H9 (cell line): ENCODE measurements at regions not wholly inside any gene's neighbourhood (a gene's known extent, or its start where the extent isn't known, plus 50 kb on each side); places are given as distances from the start of the nearest gene placed in this dataset.

Source experiments
- DNase-seq: peaks from one replicate; pipeline ENCODE4 v3.0.0-alpha.2; 2017
- H2AFZ ChIP-seq: one replicate; pipeline ENCODE4 v1.6.1; 2013; ENCODE audit warnings: mild to moderate bottlenecking, low read length, control low read depth, moderate library complexity
- H2AK5ac ChIP-seq: 2 replicates; pipeline ENCODE4 v1.6.1; 2013; ENCODE audit warnings: low read length, control low read depth, mixed read lengths; ENCODE audit not compliant: insufficient read length
- H2BK120ac ChIP-seq: one replicate; pipeline ENCODE4 v1.6.1; 2013; ENCODE audit warnings: low read depth, mild to moderate bottlenecking, low read length, control low read depth, inconsistent platforms; ENCODE audit not compliant: poor library complexity, severe bottlenecking
- H2BK12ac ChIP-seq: 2 replicates; pipeline ENCODE4 v1.6.1; 2013; ENCODE audit warnings: low read length, control low read depth, mixed read lengths, low read depth; ENCODE audit not compliant: insufficient read length
- H2BK15ac ChIP-seq: 2 replicates; pipeline ENCODE4 v1.6.1; 2013; ENCODE audit warnings: low read depth, low read length, control low read depth
- H2BK20ac ChIP-seq: one replicate; pipeline ENCODE4 v1.6.1; 2013; ENCODE audit warnings: low read depth, mild to moderate bottlenecking, low read length, control low read depth, inconsistent platforms; ENCODE audit not compliant: poor library complexity, severe bottlenecking
- H2BK5ac ChIP-seq: 2 replicates; pipeline ENCODE4 v1.6.1; 2013; ENCODE audit warnings: low read length, control low read depth, mixed read lengths; ENCODE audit not compliant: insufficient read length
- H3K14ac ChIP-seq: 2 replicates; pipeline ENCODE4 v1.6.1; 2013; ENCODE audit warnings: low read length, control low read depth; ENCODE audit not compliant: insufficient read depth
- H3K18ac ChIP-seq: 2 replicates; pipeline ENCODE4 v1.6.1; 2013; ENCODE audit warnings: low read depth, mild to moderate bottlenecking, mixed read lengths, low read length, control low read depth; ENCODE audit not compliant: insufficient read length
- H3K23ac ChIP-seq: 2 replicates; pipeline ENCODE4 v1.6.1; 2013; ENCODE audit warnings: low read length, control low read depth, mixed read lengths, low read depth; ENCODE audit not compliant: insufficient read length
- H3K23me2 ChIP-seq: 2 replicates; pipeline ENCODE4 v1.6.1; 2013; ENCODE audit warnings: low read depth, mild to moderate bottlenecking, mixed read lengths, low read length, control low read depth; ENCODE audit not compliant: insufficient read length, poor library complexity, severe bottlenecking
- H3K27ac ChIP-seq: 2 replicates; pipeline ENCODE4 v1.5.1; 2013; ENCODE audit warnings: low read length, control low read depth, mixed read lengths, low read depth; ENCODE audit not compliant: insufficient read length
- H3K27me3 ChIP-seq: 2 replicates; pipeline ENCODE4 v1.6.1; 2013; ENCODE audit warnings: low read length, control low read depth, inconsistent platforms; ENCODE audit not compliant: insufficient read depth
- H3K4ac ChIP-seq: 2 replicates; pipeline ENCODE4 v1.6.1; 2013; ENCODE audit warnings: low read depth, mild to moderate bottlenecking, control low read depth, inconsistent platforms, low read length, moderate library complexity
- H3K4me1 ChIP-seq: 2 replicates; pipeline ENCODE4 v1.6.1; 2013; ENCODE audit warnings: low read length, control low read depth, inconsistent platforms; ENCODE audit not compliant: insufficient read depth
- H3K4me2 ChIP-seq: 2 replicates; pipeline ENCODE4 v1.6.1; 2013; ENCODE audit warnings: low read length, control low read depth, mixed read lengths; ENCODE audit not compliant: insufficient read length, insufficient read depth
- H3K56ac ChIP-seq: 2 replicates; pipeline ENCODE4 v1.6.1; 2013; ENCODE audit warnings: low read depth, mild to moderate bottlenecking, mixed read lengths, low read length, control low read depth; ENCODE audit not compliant: insufficient read length
- H3K79me1 ChIP-seq: 2 replicates; pipeline ENCODE4 v1.6.1; 2013; ENCODE audit warnings: low read depth, mild to moderate bottlenecking, moderate library complexity, low read length, control low read depth, inconsistent platforms; ENCODE audit not compliant: insufficient read depth, poor library complexity, severe bottlenecking
- H3K79me2 ChIP-seq: 2 replicates; pipeline ENCODE4 v1.6.1; 2013; ENCODE audit warnings: low read length, control low read depth, inconsistent platforms; ENCODE audit not compliant: insufficient read depth
- H3K9ac ChIP-seq: 2 replicates; pipeline ENCODE4 v1.6.1; 2013; ENCODE audit warnings: low read length, control low read depth, mixed read lengths; ENCODE audit not compliant: insufficient read length; ENCODE audit errors: extremely low read depth
- H3K9me3 ChIP-seq: one replicate; pipeline ENCODE4 v1.6.1; 2013; ENCODE audit warnings: low read depth, low read length, inconsistent platforms; ENCODE audit not compliant: control insufficient read depth
- H3T11ph ChIP-seq: one replicate; pipeline ENCODE4 v1.6.1; 2013; ENCODE audit warnings: mild to moderate bottlenecking, low read length, control low read depth, inconsistent platforms
- H4K20me1 ChIP-seq: one replicate; pipeline ENCODE4 v1.6.1; 2013; ENCODE audit not compliant: control insufficient read depth, insufficient read length, insufficient read depth
- H4K5ac ChIP-seq: 2 replicates; pipeline ENCODE4 v1.6.1; 2013; ENCODE audit warnings: low read depth, mild to moderate bottlenecking, mixed read lengths, low read length, control low read depth; ENCODE audit not compliant: insufficient read length
- H4K8ac ChIP-seq: replicated peaks from 2 replicates; pipeline ENCODE4 v1.6.1; 2013; ENCODE audit warnings: low read length, control low read depth, mixed read lengths, low read depth; ENCODE audit not compliant: insufficient read length
- H4K91ac ChIP-seq: 2 replicates; pipeline ENCODE4 v1.6.1; 2013; ENCODE audit warnings: low read depth, mild to moderate bottlenecking, moderate library complexity, mixed read lengths, low read length, control low read depth; ENCODE audit not compliant: insufficient read length
- H3K27ac Mint-ChIP-seq, 3 experiments: 2 replicates in 2 of 3; 3 replicates in 1 of 3; pipeline ENCODE4 v1.8.0; 2020 to 2021; ENCODE audit warnings: mixed read lengths in 3 of 3, mild to moderate bottlenecking in 1 of 3, moderate library complexity in 1 of 3
- H3K27me3 Mint-ChIP-seq: 2 replicates; pipeline ENCODE4 v1.8.0; 2021; ENCODE audit warnings: low read depth, mild to moderate bottlenecking, moderate library complexity, mixed read lengths
- H3K36me3 Mint-ChIP-seq, 3 experiments: 2 replicates in 2 of 3; 3 replicates in 1 of 3; pipeline ENCODE4 v1.8.0; 2020 to 2021; ENCODE audit warnings: low read depth in 3 of 3, mixed read lengths in 3 of 3; ENCODE audit not compliant: insufficient read depth in 1 of 3
- H3K4me1 Mint-ChIP-seq, 2 experiments: 2 replicates each; pipeline ENCODE4 v1.8.0; 2020; ENCODE audit warnings: mixed read lengths in 2 of 2
- H3K4me3 Mint-ChIP-seq, 2 experiments: 2 replicates in 1 of 2; 3 replicates in 1 of 2; pipeline ENCODE4 v1.8.0; 2020 to 2021; ENCODE audit warnings: mild to moderate bottlenecking in 2 of 2, mixed read lengths in 2 of 2, moderate library complexity in 1 of 2
- H3K9me3 Mint-ChIP-seq, 2 experiments: 2 replicates in 1 of 2; 3 replicates in 1 of 2; pipeline ENCODE4 v1.8.0; 2020; ENCODE audit warnings: mild to moderate bottlenecking in 2 of 2, mixed read lengths in 2 of 2, moderate library complexity in 1 of 2
- WGBS: extraction: QIAGEN DNeasy Blood & Tissue Kit; methylation state at CpG from one replicate; pipeline ENCODE4 v1.1.7; 2013; ENCODE audit warnings: missing lambda C conversion rate, low lambda C conversion rate, mixed read lengths; ENCODE audit not compliant: insufficient read length; ENCODE audit errors: extremely low coverage; 5-methylcytosine and 5-hydroxymethylcytosine counted together
- TF ChIP-seq, protein P1 (sequence below): fragments of 200-600 bp; sonication (generic); conservative IDR thresholded peaks from 3 replicates; pipeline ENCODE4 v1.8.0; 2021; ENCODE audit warnings: antibody characterized with exemption, mild to moderate bottlenecking

DNA sequence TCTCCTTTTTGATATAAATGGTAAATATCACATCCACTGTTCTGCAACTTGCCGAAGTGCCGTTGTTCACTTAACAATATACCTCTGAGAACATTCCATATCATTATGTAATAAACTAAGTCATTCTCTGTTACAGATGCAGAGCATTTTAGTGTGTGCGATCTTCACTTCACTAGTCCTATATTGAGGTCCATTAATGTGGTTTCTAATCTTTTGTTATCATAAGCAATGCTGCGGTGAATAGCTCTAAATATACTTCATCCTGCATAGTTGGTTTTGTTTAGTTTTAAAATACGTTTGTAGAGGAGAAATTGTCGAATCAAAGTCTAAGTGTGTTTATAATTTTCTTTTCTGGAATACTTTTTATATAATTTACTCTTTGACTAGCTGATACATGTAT, 280.3 kb upstream of the TRIB2 start:
- no peak overlapping the region for H2BK120ac ChIP-seq
- H3K79me2 ChIP-seq, result no peaks in the 10 kb centered on the region
- no peak overlapping the region for H3K4me2 ChIP-seq
- no peak overlapping the region for H4K91ac ChIP-seq
- H3K27me3 ChIP-seq, result no peaks in the 10 kb centered on the region
- no peak overlapping the region for H3K4me3 Mint-ChIP-seq
- no peak overlapping the region for H3K18ac ChIP-seq
- H3K4me1 Mint-ChIP-seq, result peaks cover 6 to 13% of the 10 kb centered on the region in 2 experiments
- no peak overlapping the region for H3K14ac ChIP-seq
- no peak overlapping the region for H3T11ph ChIP-seq
- H2BK15ac ChIP-seq, result no peak overlapping the region
- no peak overlapping the region for H4K8ac ChIP-seq
- no peak overlapping the region for H2BK20ac ChIP-seq
- no CpG with 5 or more reads among the region's 6 CpGs for WGBS
- H3K27me3 Mint-ChIP-seq, result no peaks in the 10 kb centered on the region; the same call in 1 of the 2 replicates
- no peak overlapping the region for H4K5ac ChIP-seq
- DNase-seq, result no peak
- no peak overlapping the region for H2AFZ ChIP-seq
- no peak overlapping the region for H3K27ac ChIP-seq
- H4K20me1 ChIP-seq, result no peaks in the 10 kb centered on the region
- H2BK5ac ChIP-seq, result no peak overlapping the region
- no peak overlapping the region for H3K23ac ChIP-seq
- no peaks in the 10 kb centered on the region for H3K4me1 ChIP-seq
- H3K56ac ChIP-seq, result no peak overlapping the region
- TF ChIP-seq, protein P1, sequence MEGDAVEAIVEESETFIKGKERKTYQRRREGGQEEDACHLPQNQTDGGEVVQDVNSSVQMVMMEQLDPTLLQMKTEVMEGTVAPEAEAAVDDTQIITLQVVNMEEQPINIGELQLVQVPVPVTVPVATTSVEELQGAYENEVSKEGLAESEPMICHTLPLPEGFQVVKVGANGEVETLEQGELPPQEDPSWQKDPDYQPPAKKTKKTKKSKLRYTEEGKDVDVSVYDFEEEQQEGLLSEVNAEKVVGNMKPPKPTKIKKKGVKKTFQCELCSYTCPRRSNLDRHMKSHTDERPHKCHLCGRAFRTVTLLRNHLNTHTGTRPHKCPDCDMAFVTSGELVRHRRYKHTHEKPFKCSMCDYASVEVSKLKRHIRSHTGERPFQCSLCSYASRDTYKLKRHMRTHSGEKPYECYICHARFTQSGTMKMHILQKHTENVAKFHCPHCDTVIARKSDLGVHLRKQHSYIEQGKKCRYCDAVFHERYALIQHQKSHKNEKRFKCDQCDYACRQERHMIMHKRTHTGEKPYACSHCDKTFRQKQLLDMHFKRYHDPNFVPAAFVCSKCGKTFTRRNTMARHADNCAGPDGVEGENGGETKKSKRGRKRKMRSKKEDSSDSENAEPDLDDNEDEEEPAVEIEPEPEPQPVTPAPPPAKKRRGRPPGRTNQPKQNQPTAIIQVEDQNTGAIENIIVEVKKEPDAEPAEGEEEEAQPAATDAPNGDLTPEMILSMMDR, result no peak
- H3K9ac ChIP-seq, result no peak overlapping the region
- H3K36me3 Mint-ChIP-seq, result peaks cover 0 to 4% (median 3%) of the 10 kb centered on the region in 3 experiments; a peak in 3 of 7 replicates
- no peak overlapping the region for H2BK12ac ChIP-seq
- H3K23me2 ChIP-seq, result no peaks in the 10 kb centered on the region
- no peak overlapping the region for H3K27ac Mint-ChIP-seq
- H3K4ac ChIP-seq, result no peak overlapping the region
- H3K79me1 ChIP-seq, result no peaks in the 10 kb centered on the region
- H3K9me3 Mint-ChIP-seq, result peaks cover 3 to 4% of the 10 kb centered on the region in 2 experiments; a peak in 3 of 5 replicates
- H3K9me3 ChIP-seq, result no peaks in the 10 kb centered on the region
- no peak overlapping the region for H2AK5ac ChIP-seq
